H1 (cell line): ENCODE measurements at regions not wholly inside any gene's neighbourhood (a gene's known extent, or its start where the extent isn't known, plus 50 kb on each side); places are given as distances from the start of the nearest gene placed in this dataset.

Experiments
- ATF2 ChIP-seq: IDR thresholded peaks from 2 replicates; pipeline ENCODE4 v1.6.1; 2012; ENCODE audit warnings: low read length, inconsistent platforms
- CBX5 ChIP-seq: fragments of 300-800, 300-1000 bp; sonication (generic); IDR thresholded peaks from 2 replicates; pipeline ENCODE4 v1.7.1; 2016; ENCODE audit warnings: antibody characterized with exemption, low read length, low read depth
- CHD7 ChIP-seq: fragments of 300-600 bp; sonication (generic); IDR thresholded peaks from 2 replicates; pipeline ENCODE4 v1.7.1; 2012; ENCODE audit warnings: low read length, moderate library complexity, mild to moderate bottlenecking, inconsistent platforms; ENCODE audit not compliant: insufficient replicate concordance
- RAD21 ChIP-seq, 2 experiments: IDR thresholded peaks in 1 of 2; conservative IDR thresholded peaks in 1 of 2; 2 replicates each; pipeline ENCODE4 v1.6.1; 2011; ENCODE audit warnings: low read depth in 2 of 2, low read length in 2 of 2, improper control_type of control experiment in 1 of 2, inconsistent platforms in 1 of 2, mild to moderate bottlenecking in 1 of 2, moderate library complexity in 1 of 2
- SIN3A ChIP-seq, 2 experiments: IDR thresholded peaks in 1 of 2; conservative IDR thresholded peaks in 1 of 2; 2 replicates each; pipeline ENCODE4 v1.6.1; 2011 to 2012; ENCODE audit warnings: low read length in 2 of 2, improper control_type of control experiment in 1 of 2, low read depth in 1 of 2, mild to moderate bottlenecking in 1 of 2

GRCh38 chr4:43485196-43485595, 592.7 kb downstream of the GRXCR1 start (continued):
- TF ChIP-seq SIN3A (conservative IDR thresholded peaks at IDR 0.05 in 1 of 2, IDR thresholded peaks at IDR 0.05 in 1 of 2; ENCODE audit: low read depth in 1 of 2, low read length in 2 of 2) (no peak), CHD7 (no peak), RAD21 (IDR thresholded peaks at IDR 0.05 in 1 of 2, conservative IDR thresholded peaks at IDR 0.05 in 1 of 2; ENCODE audit: low read depth in 2 of 2, low read length in 2 of 2) (no peak), ATF2 (no peak), CBX5 (no peak)
